Activated CD4-positive, alpha-beta T cell treated with anti-CD3 and anti-CD28 coated beads, Interleukin-2, amount 50 U/mL, for 48 hours (primary cell): ENCODE measurements at regions not wholly inside any gene's neighbourhood (a gene's known extent, or its start where the extent isn't known, plus 50 kb on each side); places are given as distances from the start of the nearest gene placed in this dataset.
"Not testable (repeated sequence)": the region's sequence is repeated elsewhere in the genome, so short reads cannot be mapped to it uniquely, and the experiment has no call there.

Source experiments
- DNase-seq, 2 experiments: peaks; one replicate each; pipeline ENCODE4 v3.0.0-alpha.2; 2020

- no peak for DNase-seq
Measured at GRCh38 chrX:130555341-130555740, 153.6 kb downstream of the RBMX2 start.

GRCh38 chrX:130555757-130556156 lies 154.0 kb downstream of the RBMX2 start:
- DNase-seq, result no peak

GRCh38 chrX:130556951-130557350 lies 155.2 kb downstream of the RBMX2 start:
- DNase-seq, result no peak

- DNase-seq, result no peak
Measured at GRCh38 chrX:130560544-130560943, 158.8 kb downstream of the RBMX2 start.

- DNase-seq, result no peak
Measured at GRCh38 chrX:130561930-130562329, 160.1 kb downstream of the RBMX2 start.

- DNase-seq, result no peak
Measured at GRCh38 chrX:130563476-130563875, 161.7 kb downstream of the RBMX2 start.

- DNase-seq, result no peak
Measured at GRCh38 chrX:130566028-130566683, 164.4 kb downstream of the RBMX2 start.

- DNase-seq, result not testable (repeated sequence)
Measured at GRCh38 chrX:130573030-130573429, 171.2 kb downstream of the RBMX2 start.
